NB4 (cell line): ENCODE measurements at regions not wholly inside any gene's neighbourhood (a gene's known extent, or its start where the extent isn't known, plus 50 kb on each side); places are given as distances from the start of the nearest gene placed in this dataset.

Experiments used
- CTCF ChIP-seq: IDR thresholded peaks from one replicate; pipeline ENCODE4 v1.5.1; 2012; ENCODE audit warnings: low read depth, low read length
- MAX ChIP-seq: IDR thresholded peaks from 2 replicates; pipeline ENCODE4 v1.6.1; 2011; ENCODE audit warnings: low read depth, low read length
- POLR2A ChIP-seq: IDR thresholded peaks from 2 replicates; pipeline ENCODE4 v1.6.1; 2011; ENCODE audit warnings: mild to moderate bottlenecking; ENCODE audit not compliant: insufficient read length; ENCODE audit errors: extremely low read depth

DNA sequence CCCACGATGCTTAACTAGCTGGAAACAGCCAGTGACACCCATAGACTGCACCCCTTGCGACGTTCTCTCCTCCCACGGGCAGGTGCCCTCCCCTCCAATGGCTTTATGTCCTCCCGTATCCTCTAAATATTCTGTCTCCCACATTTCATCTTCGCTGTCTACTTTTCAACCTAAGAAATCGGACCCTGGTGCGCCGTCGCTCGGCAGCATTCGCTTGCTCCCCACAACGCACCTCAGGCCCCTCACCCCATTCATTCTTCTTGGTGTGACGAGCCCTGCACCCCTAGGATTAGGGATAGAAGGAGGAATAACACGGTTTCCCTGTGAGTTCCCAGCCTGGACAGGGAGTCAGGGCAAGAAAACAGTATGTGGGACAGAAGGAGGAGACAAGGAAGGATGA, 74.3 kb upstream of the FOXQ1 start:
- TF ChIP-seq MAX (no peak), CTCF (no peak), POLR2A (no peak)
